ENCODE measurements at regions not wholly inside any gene's neighbourhood (a gene's known extent, or its start where the extent isn't known, plus 50 kb on each side); places are given as distances from the start of the nearest gene placed in this dataset.

DNA sequence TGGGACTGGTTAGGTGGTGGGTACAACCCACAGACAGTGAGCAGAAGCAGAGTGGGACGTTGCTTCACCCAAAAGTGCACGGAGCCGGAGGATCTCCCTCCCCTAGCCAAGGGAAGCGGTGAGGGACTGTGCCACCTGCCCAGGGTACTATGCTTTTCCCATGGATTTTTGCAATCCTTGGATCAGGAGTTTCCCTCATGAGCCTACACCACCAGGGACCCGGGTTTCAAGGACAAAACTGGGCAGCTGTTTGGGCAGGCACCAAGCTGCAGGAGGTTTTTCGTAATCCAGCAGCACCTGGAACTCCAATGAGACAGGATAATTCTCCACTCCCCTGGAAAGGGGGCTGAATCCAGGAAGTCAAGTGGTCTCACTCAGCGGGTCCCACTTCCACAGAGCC, 209.1 kb upstream of the CXCL12 start:
- no peaks in the 10 kb centered on the region for H3K9me3 ChIP-seq
- H3K4me1 ChIP-seq, result no peaks in the 10 kb centered on the region
- H3K4me3 ChIP-seq, result no peak overlapping the region
- no peak overlapping the region for H3K27ac ChIP-seq
- no peaks in the 10 kb centered on the region for H3K36me3 ChIP-seq
- 100% methylated on average over 1 of the region's 7 CpGs; no CpG with 5 or more reads in 1 of the 2 donors for WGBS, 2 donors
- intact Hi-C loops (cut with DNase I), result no loop called here
- DNase-seq, result no peak
- TF ChIP-seq, protein P1, sequence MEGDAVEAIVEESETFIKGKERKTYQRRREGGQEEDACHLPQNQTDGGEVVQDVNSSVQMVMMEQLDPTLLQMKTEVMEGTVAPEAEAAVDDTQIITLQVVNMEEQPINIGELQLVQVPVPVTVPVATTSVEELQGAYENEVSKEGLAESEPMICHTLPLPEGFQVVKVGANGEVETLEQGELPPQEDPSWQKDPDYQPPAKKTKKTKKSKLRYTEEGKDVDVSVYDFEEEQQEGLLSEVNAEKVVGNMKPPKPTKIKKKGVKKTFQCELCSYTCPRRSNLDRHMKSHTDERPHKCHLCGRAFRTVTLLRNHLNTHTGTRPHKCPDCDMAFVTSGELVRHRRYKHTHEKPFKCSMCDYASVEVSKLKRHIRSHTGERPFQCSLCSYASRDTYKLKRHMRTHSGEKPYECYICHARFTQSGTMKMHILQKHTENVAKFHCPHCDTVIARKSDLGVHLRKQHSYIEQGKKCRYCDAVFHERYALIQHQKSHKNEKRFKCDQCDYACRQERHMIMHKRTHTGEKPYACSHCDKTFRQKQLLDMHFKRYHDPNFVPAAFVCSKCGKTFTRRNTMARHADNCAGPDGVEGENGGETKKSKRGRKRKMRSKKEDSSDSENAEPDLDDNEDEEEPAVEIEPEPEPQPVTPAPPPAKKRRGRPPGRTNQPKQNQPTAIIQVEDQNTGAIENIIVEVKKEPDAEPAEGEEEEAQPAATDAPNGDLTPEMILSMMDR (IDR thresholded peaks at IDR 0.05), result no peak
- TF ChIP-seq POLR2A (IDR thresholded peaks at IDR 0.05), result no peak
- peaks cover 0 to 5% (median 0%) of the 10 kb centered on the region in 4 donors for H3K27me3 ChIP-seq

GRCh38 chr10:44607116-44607515, 222.2 kb upstream of the CXCL12 start:
- WGBS, 2 donors, result 40 to 54% methylated on average over 1 of the region's 1 CpG
- TF ChIP-seq, protein P1 (IDR thresholded peaks at IDR 0.05), result no peak
- TF ChIP-seq POLR2A (IDR thresholded peaks at IDR 0.05), result no peak
- H3K4me1 ChIP-seq, result no peaks in the 10 kb centered on the region
- H3K36me3 ChIP-seq, result no peaks in the 10 kb centered on the region
- intact Hi-C loops (cut with DNase I), result no loop called here
- DNase-seq, result no peak
- no peak overlapping the region for H3K27ac ChIP-seq
- no peaks in the 10 kb centered on the region for H3K9me3 ChIP-seq
- H3K27me3 ChIP-seq, result no peaks in the 10 kb centered on the region
- H3K4me3 ChIP-seq, result no peak overlapping the region

DNA sequence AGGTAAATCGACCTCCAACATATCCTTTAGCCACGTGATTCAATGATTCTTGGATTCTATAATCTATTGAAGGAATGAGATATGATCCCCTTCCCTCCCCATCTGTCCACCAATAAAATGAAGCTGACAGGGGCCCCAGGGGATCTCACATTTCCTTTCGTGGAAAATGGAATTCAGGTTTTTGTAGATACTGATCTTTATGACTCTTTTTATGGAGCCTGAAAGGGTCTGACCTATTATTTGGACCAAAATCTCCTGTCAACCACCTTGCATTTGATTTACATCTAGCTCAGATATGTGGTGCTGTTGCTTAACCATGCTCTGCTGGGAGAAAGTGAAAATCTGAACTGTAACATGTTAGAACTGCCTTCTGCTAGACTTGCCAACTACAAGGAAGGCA, 234.0 kb upstream of the CXCL12 start:
- intact Hi-C loops (cut with DNase I), result no loop called here
- H3K27me3 ChIP-seq, result no peaks in the 10 kb centered on the region
- no peaks in the 10 kb centered on the region for H3K9me3 ChIP-seq
- H3K4me3 ChIP-seq, result no peak overlapping the region
- no peaks in the 10 kb centered on the region for H3K36me3 ChIP-seq
- DNase-seq, result no peak
- 33 to 46% methylated on average over 3 of the region's 3 CpGs for WGBS, 2 donors
- H3K4me1 ChIP-seq, result no peaks in the 10 kb centered on the region
- no peak overlapping the region for H3K27ac ChIP-seq
- no peak for TF ChIP-seq POLR2A (IDR thresholded peaks at IDR 0.05)
- TF ChIP-seq, protein P1 (IDR thresholded peaks at IDR 0.05), result no peak

- Histone ChIP-seq H3K9me3 (no peaks in the 10 kb centered on the region), H3K27ac (no peak overlapping the region), H3K36me3 (no peaks in the 10 kb centered on the region), H3K4me1 (no peaks in the 10 kb centered on the region), H3K4me3 (no peak overlapping the region), H3K27me3 (no peaks in the 10 kb centered on the region)
- TF ChIP-seq POLR2A (IDR thresholded peaks at IDR 0.05), result no peak
- TF ChIP-seq, protein P1 (IDR thresholded peaks at IDR 0.05), result no peak
- 0% methylated on average over 1 of the region's 1 CpG for WGBS, 2 donors
- no peak for DNase-seq
- intact Hi-C loops (cut with DNase I), result no loop called here
Measured at GRCh38 chr10:44619521-44619920, 234.6 kb upstream of the CXCL12 start.

- Histone ChIP-seq H3K4me3 (no peak overlapping the region), H3K9me3 (no peaks in the 10 kb centered on the region), H3K27ac (no peak overlapping the region), H3K36me3 (no peaks in the 10 kb centered on the region), H3K4me1 (no peaks in the 10 kb centered on the region), H3K27me3 (no peaks in the 10 kb centered on the region)
- no peak for DNase-seq
- 18 to 43% methylated on average over 3 of the region's 3 CpGs for WGBS, 2 donors
- TF ChIP-seq, protein P1 (IDR thresholded peaks at IDR 0.05), result no peak
- no peak for TF ChIP-seq POLR2A (IDR thresholded peaks at IDR 0.05)
- intact Hi-C loops (cut with DNase I), result no loop called here
Measured at GRCh38 chr10:44619975-44620374, 235.1 kb upstream of the CXCL12 start.

Data from esophagus squamous epithelium (tissue), 5 donors.